Suprapubic skin (tissue), 4 donors: ENCODE measurements at regions not wholly inside any gene's neighbourhood (a gene's known extent, or its start where the extent isn't known, plus 50 kb on each side); places are given as distances from the start of the nearest gene placed in this dataset.

Experiments used
- DNase-seq, 2 donors: peaks; one replicate each; pipeline ENCODE4 v3.0.0-alpha.2; 2019; ENCODE audit warnings: low spot score in 2 of 2
- H3K27ac ChIP-seq: fragments of 200-600 bp; sonication (generic); one replicate; pipeline ENCODE4 v1.5.1; 2019
- H3K27me3 ChIP-seq: fragments of 200-600 bp; sonication (generic); one replicate; pipeline ENCODE4 v1.5.1; 2019
- H3K36me3 ChIP-seq: fragments of 200-600 bp; sonication (generic); one replicate; pipeline ENCODE4 v1.5.1; 2019
- H3K4me1 ChIP-seq: fragments of 200-600 bp; sonication (generic); one replicate; pipeline ENCODE4 v1.5.1; 2019
- H3K4me3 ChIP-seq: fragments of 200-600 bp; sonication (generic); one replicate; pipeline ENCODE4 v1.5.1; 2019; ENCODE audit warnings: mild to moderate bottlenecking
- H3K9me3 ChIP-seq: fragments of 200-600 bp; sonication (generic); one replicate; pipeline ENCODE4 v1.5.1; 2019
- EP300 ChIP-seq: sonication (generic); formaldehyde crosslinking; IDR thresholded peaks from one replicate; pipeline ENCODE4 v1.6.1; 2017; ENCODE audit warnings: antibody characterized with exemption
- POLR2A ChIP-seq, 2 donors: fragments of 450-650 bp; IDR thresholded peaks; one replicate each; pipeline ENCODE4 v1.6.1; 2017; ENCODE audit warnings: antibody characterized with exemption in 2 of 2, mild to moderate bottlenecking in 2 of 2, moderate library complexity in 2 of 2
- POLR2AphosphoS5 ChIP-seq, 3 donors: sonication (generic); formaldehyde crosslinking; IDR thresholded peaks; one replicate each; pipeline ENCODE4 v1.6.1; 2017; ENCODE audit warnings: antibody characterized with exemption in 3 of 3
- WGBS: methylation state at CpG from one replicate; pipeline ENCODE4 v1.1.5; 2018; 5-methylcytosine and 5-hydroxymethylcytosine counted together
- TF ChIP-seq, protein P1 (sequence below), 2 donors: fragments of 200-600 bp in 1 of 2; fragments of 450-650 bp in 1 of 2; sonication (generic) in 1 of 2; IDR thresholded peaks; one replicate each; pipeline ENCODE4 v1.5.1; 2016 to 2019; ENCODE audit warnings: antibody characterized with exemption in 2 of 2, mild to moderate bottlenecking in 1 of 2, moderate library complexity in 1 of 2

DNA sequence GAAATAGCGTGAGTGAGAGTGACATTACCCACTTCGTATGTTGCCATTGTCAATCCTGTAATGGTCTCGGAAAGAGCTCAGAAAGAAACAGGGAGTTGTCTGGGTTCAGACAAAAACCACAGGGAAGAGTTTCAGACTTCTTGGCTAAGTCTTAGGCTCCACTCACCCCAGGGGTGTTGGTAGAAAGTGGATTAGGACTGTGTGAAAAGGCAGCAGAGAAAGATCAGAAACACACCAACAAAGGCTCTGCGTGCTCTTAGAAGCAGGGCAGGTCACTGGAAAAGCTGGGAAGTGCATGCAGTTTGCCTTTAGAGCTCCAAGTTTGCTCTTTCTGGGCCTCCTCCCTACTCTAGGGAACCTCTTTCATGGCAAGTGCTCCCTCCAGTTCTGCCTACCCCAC lies 106.1 kb upstream of the PLXNC1 start:
- peaks cover 19% of the 10 kb centered on the region for H3K4me1 ChIP-seq
- H3K4me3 ChIP-seq: no peak overlapping the region
- H3K27ac ChIP-seq: no peak overlapping the region
- no peak for TF ChIP-seq EP300
- TF ChIP-seq, protein P1, sequence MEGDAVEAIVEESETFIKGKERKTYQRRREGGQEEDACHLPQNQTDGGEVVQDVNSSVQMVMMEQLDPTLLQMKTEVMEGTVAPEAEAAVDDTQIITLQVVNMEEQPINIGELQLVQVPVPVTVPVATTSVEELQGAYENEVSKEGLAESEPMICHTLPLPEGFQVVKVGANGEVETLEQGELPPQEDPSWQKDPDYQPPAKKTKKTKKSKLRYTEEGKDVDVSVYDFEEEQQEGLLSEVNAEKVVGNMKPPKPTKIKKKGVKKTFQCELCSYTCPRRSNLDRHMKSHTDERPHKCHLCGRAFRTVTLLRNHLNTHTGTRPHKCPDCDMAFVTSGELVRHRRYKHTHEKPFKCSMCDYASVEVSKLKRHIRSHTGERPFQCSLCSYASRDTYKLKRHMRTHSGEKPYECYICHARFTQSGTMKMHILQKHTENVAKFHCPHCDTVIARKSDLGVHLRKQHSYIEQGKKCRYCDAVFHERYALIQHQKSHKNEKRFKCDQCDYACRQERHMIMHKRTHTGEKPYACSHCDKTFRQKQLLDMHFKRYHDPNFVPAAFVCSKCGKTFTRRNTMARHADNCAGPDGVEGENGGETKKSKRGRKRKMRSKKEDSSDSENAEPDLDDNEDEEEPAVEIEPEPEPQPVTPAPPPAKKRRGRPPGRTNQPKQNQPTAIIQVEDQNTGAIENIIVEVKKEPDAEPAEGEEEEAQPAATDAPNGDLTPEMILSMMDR (IDR thresholded peaks at IDR 0.05): no peak
- TF ChIP-seq POLR2A (IDR thresholded peaks at IDR 0.05): no peak
- no peak for TF ChIP-seq POLR2AphosphoS5 (IDR thresholded peaks at IDR 0.05)
- H3K36me3 ChIP-seq: no peaks in the 10 kb centered on the region
- H3K9me3 ChIP-seq: no peaks in the 10 kb centered on the region
- H3K27me3 ChIP-seq: no peaks in the 10 kb centered on the region
- no peak for DNase-seq
- 77% methylated on average over 4 of the region's 4 CpGs for WGBS

DNA sequence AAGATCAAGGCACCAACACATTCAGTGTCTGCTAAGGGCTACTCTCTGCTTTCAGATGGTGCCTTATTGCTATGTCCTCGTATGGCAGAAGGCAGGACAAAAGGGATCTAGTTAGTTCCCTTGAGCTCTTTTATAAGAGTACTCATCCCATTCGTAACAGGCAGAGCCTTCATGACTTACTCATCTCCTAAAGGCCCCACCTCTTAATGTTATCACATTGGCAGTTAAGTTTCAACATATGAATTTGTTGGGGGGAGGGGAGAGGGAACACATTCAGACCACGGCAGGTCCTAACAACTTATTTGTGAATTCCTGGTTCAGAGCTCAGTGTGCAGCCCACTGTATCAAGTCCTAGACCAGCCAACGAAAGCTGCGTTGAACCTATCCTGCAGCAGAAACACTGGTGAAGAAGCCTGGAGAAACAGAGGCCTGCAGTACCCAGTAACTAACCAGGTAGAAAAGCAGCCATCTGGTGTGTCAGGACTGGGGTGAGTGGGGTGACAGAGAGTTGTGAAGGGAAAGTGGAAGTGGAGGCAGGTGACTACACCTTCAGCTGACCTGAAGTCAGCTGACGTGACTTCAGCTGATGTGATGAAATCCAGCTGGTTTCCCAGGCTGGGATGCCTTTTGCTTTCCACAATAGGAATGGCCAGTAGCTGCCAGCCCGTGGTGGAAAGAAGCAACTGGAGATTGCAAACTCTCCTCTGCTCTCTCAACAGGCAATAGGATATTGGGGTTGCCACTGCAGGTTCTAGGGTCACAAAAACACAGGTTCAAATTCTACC lies 101.6 kb upstream of the PLXNC1 start:
- no peaks in the 10 kb centered on the region for H3K36me3 ChIP-seq
- H3K27me3 ChIP-seq: no peaks in the 10 kb centered on the region
- DNase-seq: no peak
- H3K9me3 ChIP-seq: no peaks in the 10 kb centered on the region
- peaks cover 25% of the 10 kb centered on the region for H3K4me1 ChIP-seq
- no peak overlapping the region for H3K4me3 ChIP-seq
- TF ChIP-seq POLR2AphosphoS5 (IDR thresholded peaks at IDR 0.05): no peak
- TF ChIP-seq, protein P1 (IDR thresholded peaks at IDR 0.05): no peak
- TF ChIP-seq POLR2A (IDR thresholded peaks at IDR 0.05): no peak
- TF ChIP-seq EP300: no peak
- H3K27ac ChIP-seq: no peak overlapping the region
- 77% methylated on average over 7 of the region's 7 CpGs for WGBS

DNA sequence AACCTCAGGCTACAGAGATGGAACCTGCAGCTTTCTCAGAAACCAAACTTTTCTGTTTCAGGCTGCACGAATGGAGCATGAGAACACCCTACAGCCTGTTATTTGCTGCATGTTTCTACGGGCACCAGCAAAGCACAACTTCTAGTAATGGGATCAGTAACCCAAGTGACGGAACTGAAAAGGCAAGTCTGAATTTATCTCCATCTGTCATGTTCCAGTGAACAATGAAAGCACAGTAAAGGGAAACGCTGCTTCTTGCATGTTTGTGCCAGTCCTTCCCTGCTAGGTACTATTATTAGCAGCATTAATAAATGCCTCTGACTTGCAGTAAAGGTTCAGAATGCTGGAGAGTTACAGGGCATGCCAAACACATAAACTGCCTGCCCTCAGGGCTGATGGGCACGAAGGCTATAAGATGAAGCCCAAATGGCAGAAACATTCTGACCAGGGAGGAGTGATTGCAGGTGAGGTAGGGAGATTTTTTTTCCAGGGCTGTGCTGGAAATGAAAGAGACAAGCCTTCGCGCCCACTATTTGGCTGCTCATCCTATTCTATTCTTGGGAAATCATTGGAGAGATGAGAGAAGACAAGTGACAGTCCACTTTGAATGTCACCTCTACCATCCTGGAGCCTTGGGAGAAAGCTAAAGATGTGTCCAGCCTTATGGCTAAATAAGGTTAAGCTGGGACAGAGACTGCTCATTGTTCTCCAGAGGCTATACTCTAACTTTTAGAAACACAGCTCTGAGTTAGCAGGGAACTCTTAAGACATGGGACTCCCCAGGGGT lies 100.4 kb upstream of the PLXNC1 start:
- H3K27ac ChIP-seq: no peak overlapping the region
- H3K27me3 ChIP-seq: no peaks in the 10 kb centered on the region
- H3K4me3 ChIP-seq: no peak overlapping the region
- 44% methylated on average over 7 of the region's 7 CpGs for WGBS
- DNase-seq: no peak
- TF ChIP-seq POLR2AphosphoS5 (IDR thresholded peaks at IDR 0.05): peak in 1 of 3 donors; percentile 32
- TF ChIP-seq EP300: no peak
- peaks cover 17% of the 10 kb centered on the region for H3K4me1 ChIP-seq
- no peaks in the 10 kb centered on the region for H3K36me3 ChIP-seq
- H3K9me3 ChIP-seq: no peaks in the 10 kb centered on the region

DNA sequence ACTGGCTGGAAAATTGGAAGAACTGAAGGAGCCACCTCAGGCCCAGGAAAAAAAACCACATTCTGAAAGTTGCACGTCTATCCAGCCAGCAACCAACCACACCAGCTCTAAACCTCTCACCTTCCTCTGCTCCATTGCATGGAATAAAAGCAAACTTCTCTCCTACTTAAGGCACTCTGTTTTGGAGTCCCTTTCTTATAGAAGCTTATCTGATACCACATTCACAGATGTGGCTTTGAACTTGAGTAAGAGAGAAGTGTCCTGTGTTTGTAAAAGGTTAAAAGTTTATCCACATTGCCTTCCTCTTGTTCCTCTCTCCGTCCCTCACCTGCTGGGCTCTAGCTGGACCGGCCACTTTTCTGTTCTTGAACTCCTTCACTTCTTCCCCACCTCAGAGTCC lies 99.6 kb upstream of the PLXNC1 start:
- H3K9me3 ChIP-seq: no peaks in the 10 kb centered on the region
- no peak for TF ChIP-seq POLR2A (IDR thresholded peaks at IDR 0.05)
- TF ChIP-seq, protein P1 (IDR thresholded peaks at IDR 0.05): no peak
- TF ChIP-seq POLR2AphosphoS5 (IDR thresholded peaks at IDR 0.05): no peak
- TF ChIP-seq EP300: no peak
- WGBS: 65% methylated on average over 3 of the region's 3 CpGs
- no peak for DNase-seq
- H3K36me3 ChIP-seq: no peaks in the 10 kb centered on the region
- H3K27ac ChIP-seq: no peak overlapping the region
- no peaks in the 10 kb centered on the region for H3K27me3 ChIP-seq
- peaks cover 17% of the 10 kb centered on the region for H3K4me1 ChIP-seq
- no peak overlapping the region for H3K4me3 ChIP-seq

DNA sequence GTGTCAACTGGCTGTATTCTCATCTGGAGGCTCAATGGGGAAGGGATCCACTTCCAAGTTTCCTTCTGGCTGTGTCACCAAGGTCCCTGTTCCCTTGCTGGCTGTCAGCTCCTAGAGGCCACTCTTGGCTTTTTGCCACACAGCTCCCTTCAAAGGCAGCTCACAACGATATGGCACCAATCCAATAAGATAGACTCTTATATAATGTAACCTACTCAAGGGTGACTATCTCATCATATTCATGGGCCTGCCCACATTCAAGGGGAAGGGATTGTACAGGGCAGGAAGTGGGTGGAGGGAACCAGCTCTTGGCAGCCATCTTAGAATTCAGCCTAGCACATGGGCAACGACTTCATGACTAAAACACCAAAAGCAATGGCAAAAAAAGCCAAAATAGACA lies 98.7 kb upstream of the PLXNC1 start:
- WGBS: 90% methylated on average over 2 of the region's 2 CpGs
- no peak overlapping the region for H3K4me3 ChIP-seq
- peaks cover 17% of the 10 kb centered on the region for H3K4me1 ChIP-seq
- no peaks in the 10 kb centered on the region for H3K27me3 ChIP-seq
- no peak for TF ChIP-seq POLR2AphosphoS5 (IDR thresholded peaks at IDR 0.05)
- TF ChIP-seq POLR2A (IDR thresholded peaks at IDR 0.05): no peak
- TF ChIP-seq, protein P1 (IDR thresholded peaks at IDR 0.05): no peak
- no peak for TF ChIP-seq EP300
- H3K36me3 ChIP-seq: no peaks in the 10 kb centered on the region
- no peak overlapping the region for H3K27ac ChIP-seq
- DNase-seq: no peak
- no peaks in the 10 kb centered on the region for H3K9me3 ChIP-seq
